GM19372 (cell line): ENCODE measurements at regions not wholly inside any gene's neighbourhood (a gene's known extent, or its start where the extent isn't known, plus 50 kb on each side); places are given as distances from the start of the nearest gene placed in this dataset.

Experiments used
- ATAC-seq: cut with Tn5 transposase; IDR thresholded peaks from one replicate; pipeline ENCODE4 v1.9.1; 2021; ENCODE audit warnings: mild to moderate bottlenecking, low read depth, moderate library complexity; ENCODE audit not compliant: unreplicated experiment

GRCh38 chr12:92504594-92504981 lies 198.2 kb upstream of the PLEKHG7 start:
- ATAC-seq, result no peak

GRCh38 chr12:92503971-92504593 lies 198.7 kb upstream of the PLEKHG7 start:
- ATAC-seq, result no peak

- ATAC-seq, result peak; percentile 49
Measured at GRCh38 chr12:92503029-92503931, 199.5 kb upstream of the PLEKHG7 start.

GRCh38 chr12:92502417-92503028 lies 200.3 kb upstream of the PLEKHG7 start:
- peak; percentile 43 for ATAC-seq

GRCh38 chr12:92496790-92497189 lies 206.0 kb upstream of the PLEKHG7 start:
- peak; percentile 35 for ATAC-seq

- ATAC-seq, result peak; percentile 42
Measured at GRCh38 chr12:92495108-92495507, 207.7 kb upstream of the PLEKHG7 start.

- peak; percentile 59 for ATAC-seq
Measured at GRCh38 chr12:92493816-92494215, 209.0 kb upstream of the PLEKHG7 start.

- no peak for ATAC-seq
Measured at GRCh38 chr12:92492995-92493394, 209.8 kb upstream of the PLEKHG7 start.

GRCh38 chr12:92492291-92492690 lies 210.5 kb upstream of the PLEKHG7 start:
- no peak for ATAC-seq

GRCh38 chr12:92489781-92490180 lies 213.0 kb upstream of the PLEKHG7 start:
- no peak for ATAC-seq

- peak; percentile 38 for ATAC-seq
Measured at GRCh38 chr12:92488735-92489134, 214.1 kb upstream of the PLEKHG7 start.

GRCh38 chr12:92487138-92487485 lies 215.7 kb upstream of the PLEKHG7 start:
- ATAC-seq, result no peak

- no peak for ATAC-seq
Measured at GRCh38 chr12:92486443-92487137, 216.2 kb upstream of the PLEKHG7 start.

- no peak for ATAC-seq
Measured at GRCh38 chr12:92485351-92486348, 217.1 kb upstream of the PLEKHG7 start.

- no peak for ATAC-seq
Measured at GRCh38 chr12:92482599-92482998, 220.2 kb upstream of the PLEKHG7 start.

GRCh38 chr12:92481066-92481465 lies 221.7 kb upstream of the PLEKHG7 start:
- ATAC-seq, result no peak

- no peak for ATAC-seq
Measured at GRCh38 chr12:92478692-92479091, 224.1 kb upstream of the PLEKHG7 start.

- ATAC-seq, result no peak
Measured at GRCh38 chr12:92476844-92477243, 225.9 kb upstream of the PLEKHG7 start.

GRCh38 chr12:92473564-92473963 lies 229.2 kb upstream of the PLEKHG7 start:
- ATAC-seq, result no peak

GRCh38 chr12:92472201-92472600 lies 230.6 kb upstream of the PLEKHG7 start:
- no peak for ATAC-seq
